Activated gamma-delta T cell treated with anti-CD3 and anti-CD28 coated beads, Interleukin-2, amount 50 U/mL, for 16 hours (primary cell): ENCODE measurements at regions not wholly inside any gene's neighbourhood (a gene's known extent, or its start where the extent isn't known, plus 50 kb on each side); places are given as distances from the start of the nearest gene placed in this dataset.

ENCODE experiments used
- DNase-seq: peaks from one replicate; pipeline ENCODE4 v3.0.0-alpha.2; 2020; ENCODE audit warnings: low read depth

GRCh38 chr2:5955921-5956320 lies 263.7 kb downstream of the SOX11 start:
- no peak for DNase-seq

GRCh38 chr2:5959836-5960820 lies 267.9 kb downstream of the SOX11 start:
- no peak for DNase-seq

GRCh38 chr2:5967506-5967905 lies 275.3 kb downstream of the SOX11 start:
- no peak for DNase-seq

- no peak for DNase-seq
Measured at GRCh38 chr2:5969303-5969702, 277.1 kb downstream of the SOX11 start.

GRCh38 chr2:5970347-5970746 lies 278.2 kb downstream of the SOX11 start:
- DNase-seq = no peak

- no peak for DNase-seq
Measured at GRCh38 chr2:5974477-5974876, 282.3 kb downstream of the SOX11 start.

- no peak for DNase-seq
Measured at GRCh38 chr2:5975401-5975800, 283.2 kb downstream of the SOX11 start.

GRCh38 chr2:5976531-5977065 lies 284.4 kb downstream of the SOX11 start:
- no peak for DNase-seq

GRCh38 chr2:5977477-5977876 lies 285.3 kb downstream of the SOX11 start:
- DNase-seq = no peak

- no peak for DNase-seq
Measured at GRCh38 chr2:5978131-5978751, 286.1 kb downstream of the SOX11 start.

- no peak for DNase-seq
Measured at GRCh38 chr2:5980450-5981190, 288.4 kb downstream of the SOX11 start.

- DNase-seq = no peak
Measured at GRCh38 chr2:5982193-5982902, 290.2 kb downstream of the SOX11 start.

- DNase-seq = no peak
Measured at GRCh38 chr2:5982903-5983265, 290.7 kb downstream of the SOX11 start.

- no peak for DNase-seq
Measured at GRCh38 chr2:5983511-5984272, 291.5 kb downstream of the SOX11 start.

- no peak for DNase-seq
Measured at GRCh38 chr2:5984273-5984655, 292.1 kb downstream of the SOX11 start.

- no peak for DNase-seq
Measured at GRCh38 chr2:5984946-5985345, 292.8 kb downstream of the SOX11 start.

GRCh38 chr2:5985536-5986385 lies 293.6 kb downstream of the SOX11 start:
- no peak for DNase-seq

- DNase-seq = no peak
Measured at GRCh38 chr2:5986801-5987787, 294.9 kb downstream of the SOX11 start.

- DNase-seq = no peak
Measured at GRCh38 chr2:5988120-5988519, 295.9 kb downstream of the SOX11 start.
